ENCODE measurements at regions not wholly inside any gene's neighbourhood (a gene's known extent, or its start where the extent isn't known, plus 50 kb on each side); places are given as distances from the start of the nearest gene placed in this dataset.

DNA sequence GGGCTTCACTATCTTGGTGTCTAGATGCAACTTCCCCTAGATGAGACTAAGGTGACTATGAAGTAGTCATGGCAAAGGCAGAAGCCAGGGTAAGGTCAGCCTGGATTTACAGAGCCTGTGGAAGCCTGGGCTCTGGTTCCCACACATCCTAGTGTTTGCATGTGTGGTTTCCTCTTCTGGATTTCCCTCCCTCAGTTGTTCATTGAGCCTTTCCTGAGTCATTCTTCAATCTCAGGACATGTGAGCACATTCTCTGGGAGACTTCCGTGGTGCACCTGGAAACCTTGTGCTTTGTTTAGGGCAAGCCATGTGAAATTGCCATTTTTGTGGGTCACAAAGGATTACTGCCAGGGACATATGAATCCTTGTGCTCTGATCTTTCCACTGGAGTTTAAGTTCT, 236.6 kb downstream of the C12orf75 start:
- no peaks in the 10 kb centered on the region for H3K27me3 ChIP-seq (ENCODE audit: insufficient read depth, low read length)
- BruUV-seq (replicated peaks), result no TSS peak
- POLR2A ChIA-PET, result interaction anchor here (1.4 kb wide), 1 partner anchor 12 kb away, joined by 3 read pairs; no protein-coding TSS in a partner anchor
- CTCF ChIA-PET, result no interaction called here
- RAD21 ChIA-PET (ENCODE audit: low non-redundant PET in 1 of 2, low total read pairs in 2 of 2, uncharacterized antibody in 2 of 2, unreplicated experiment in 2 of 2), result no interaction called here
- no peak overlapping the region for H3K9ac ChIP-seq (ENCODE audit: low read length)
- H3K79me2 ChIP-seq (ENCODE audit: insufficient read depth, low read length), result no peaks in the 10 kb centered on the region
- no peaks in the 10 kb centered on the region for H3K9me2 ChIP-seq (ENCODE audit: insufficient read depth)
- H4K20me1 ChIP-seq (ENCODE audit: insufficient read depth), result no peaks in the 10 kb centered on the region
- no peak overlapping the region for H3K27ac ChIP-seq (ENCODE audit: low read depth, low read length)
- no peaks in the 10 kb centered on the region for H3K9me3 ChIP-seq (ENCODE audit: control insufficient read depth in 1 of 2, insufficient read depth in 1 of 2, low read depth in 1 of 2, low read length in 2 of 2)
- H3K4me2 ChIP-seq (ENCODE audit: low read length), result no peak overlapping the region
- H3K4me3 ChIP-seq (replicated peaks in 1 of 2; ENCODE audit: low read depth in 1 of 2, low read length in 2 of 2), result no peak overlapping the region
- intact Hi-C loops (cut with micrococcal nuclease), result loop anchor here (10.0 kb wide), 1 partner anchor 568 kb away; the partner anchor contains the start of gene NUAK1
- TF ChIP-seq EGR1 (IDR thresholded peaks at IDR 0.05; ENCODE audit: low read depth) (no peak), ZFX (IDR thresholded peaks at IDR 0.05) (no peak), ZNF274 (IDR thresholded peaks at IDR 0.05; ENCODE audit: low read depth, low read length) (no peak), YY1 (IDR thresholded peaks at IDR 0.05; ENCODE audit: extremely low read depth, insufficient replicate concordance, low read depth, low read length) (no peak), CBX3 (IDR thresholded peaks at IDR 0.05; ENCODE audit: low read depth) (no peak), CEBPB (IDR thresholded peaks at IDR 0.05; ENCODE audit: low read depth) (no peak), SRF (IDR thresholded peaks at IDR 0.05; ENCODE audit: low read depth) (no peak), FOSL1 (IDR thresholded peaks at IDR 0.05; ENCODE audit: low read depth) (no peak), POLR2A (IDR thresholded peaks at IDR 0.05; ENCODE audit: borderline replicate concordance, extremely low read depth, insufficient read depth, insufficient read length) (no peak), EZH2 (IDR thresholded peaks at IDR 0.05) (no peak), JUND (IDR thresholded peaks at IDR 0.05) (no peak)
- TF ChIP-seq, protein P1, sequence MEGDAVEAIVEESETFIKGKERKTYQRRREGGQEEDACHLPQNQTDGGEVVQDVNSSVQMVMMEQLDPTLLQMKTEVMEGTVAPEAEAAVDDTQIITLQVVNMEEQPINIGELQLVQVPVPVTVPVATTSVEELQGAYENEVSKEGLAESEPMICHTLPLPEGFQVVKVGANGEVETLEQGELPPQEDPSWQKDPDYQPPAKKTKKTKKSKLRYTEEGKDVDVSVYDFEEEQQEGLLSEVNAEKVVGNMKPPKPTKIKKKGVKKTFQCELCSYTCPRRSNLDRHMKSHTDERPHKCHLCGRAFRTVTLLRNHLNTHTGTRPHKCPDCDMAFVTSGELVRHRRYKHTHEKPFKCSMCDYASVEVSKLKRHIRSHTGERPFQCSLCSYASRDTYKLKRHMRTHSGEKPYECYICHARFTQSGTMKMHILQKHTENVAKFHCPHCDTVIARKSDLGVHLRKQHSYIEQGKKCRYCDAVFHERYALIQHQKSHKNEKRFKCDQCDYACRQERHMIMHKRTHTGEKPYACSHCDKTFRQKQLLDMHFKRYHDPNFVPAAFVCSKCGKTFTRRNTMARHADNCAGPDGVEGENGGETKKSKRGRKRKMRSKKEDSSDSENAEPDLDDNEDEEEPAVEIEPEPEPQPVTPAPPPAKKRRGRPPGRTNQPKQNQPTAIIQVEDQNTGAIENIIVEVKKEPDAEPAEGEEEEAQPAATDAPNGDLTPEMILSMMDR (IDR thresholded peaks at IDR 0.05 in 2 of 3, conservative IDR thresholded peaks at IDR 0.05 in 1 of 3; ENCODE audit: borderline replicate concordance in 1 of 3, insufficient read depth in 1 of 3, low read depth in 2 of 3, low read length in 2 of 3), result no peak
- TF ChIP-seq, protein P2, sequence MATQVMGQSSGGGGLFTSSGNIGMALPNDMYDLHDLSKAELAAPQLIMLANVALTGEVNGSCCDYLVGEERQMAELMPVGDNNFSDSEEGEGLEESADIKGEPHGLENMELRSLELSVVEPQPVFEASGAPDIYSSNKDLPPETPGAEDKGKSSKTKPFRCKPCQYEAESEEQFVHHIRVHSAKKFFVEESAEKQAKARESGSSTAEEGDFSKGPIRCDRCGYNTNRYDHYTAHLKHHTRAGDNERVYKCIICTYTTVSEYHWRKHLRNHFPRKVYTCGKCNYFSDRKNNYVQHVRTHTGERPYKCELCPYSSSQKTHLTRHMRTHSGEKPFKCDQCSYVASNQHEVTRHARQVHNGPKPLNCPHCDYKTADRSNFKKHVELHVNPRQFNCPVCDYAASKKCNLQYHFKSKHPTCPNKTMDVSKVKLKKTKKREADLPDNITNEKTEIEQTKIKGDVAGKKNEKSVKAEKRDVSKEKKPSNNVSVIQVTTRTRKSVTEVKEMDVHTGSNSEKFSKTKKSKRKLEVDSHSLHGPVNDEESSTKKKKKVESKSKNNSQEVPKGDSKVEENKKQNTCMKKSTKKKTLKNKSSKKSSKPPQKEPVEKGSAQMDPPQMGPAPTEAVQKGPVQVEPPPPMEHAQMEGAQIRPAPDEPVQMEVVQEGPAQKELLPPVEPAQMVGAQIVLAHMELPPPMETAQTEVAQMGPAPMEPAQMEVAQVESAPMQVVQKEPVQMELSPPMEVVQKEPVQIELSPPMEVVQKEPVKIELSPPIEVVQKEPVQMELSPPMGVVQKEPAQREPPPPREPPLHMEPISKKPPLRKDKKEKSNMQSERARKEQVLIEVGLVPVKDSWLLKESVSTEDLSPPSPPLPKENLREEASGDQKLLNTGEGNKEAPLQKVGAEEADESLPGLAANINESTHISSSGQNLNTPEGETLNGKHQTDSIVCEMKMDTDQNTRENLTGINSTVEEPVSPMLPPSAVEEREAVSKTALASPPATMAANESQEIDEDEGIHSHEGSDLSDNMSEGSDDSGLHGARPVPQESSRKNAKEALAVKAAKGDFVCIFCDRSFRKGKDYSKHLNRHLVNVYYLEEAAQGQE (IDR thresholded peaks at IDR 0.05; ENCODE audit: low read depth), result no peak
- DNase-seq (ENCODE audit: low read depth, low spot score) (no peak), ATAC-seq (no peak)
- H3K4me1 ChIP-seq (ENCODE audit: control insufficient read depth in 1 of 2, insufficient read depth in 2 of 2, low read length in 2 of 2), result peaks cover 12 to 14% of the 10 kb centered on the region in 2 experiments
- H2AFZ ChIP-seq (ENCODE audit: low read depth, low read length, poor library complexity, severe bottlenecking), result no peak overlapping the region
- H3K36me3 ChIP-seq (ENCODE audit: control insufficient read depth in 1 of 2, insufficient read depth in 2 of 2, low read length in 2 of 2), result no peaks in the 10 kb centered on the region
